ENCODE measurements at regions not wholly inside any gene's neighbourhood (a gene's known extent, or its start where the extent isn't known, plus 50 kb on each side); places are given as distances from the start of the nearest gene placed in this dataset.

GRCh38 chr7:79897166-79897565 is 237.5 kb upstream of the GNAI1 start:
- Histone ChIP-seq H3K27me3 (replicated peaks; ENCODE audit: insufficient read depth) (no peaks in the 10 kb centered on the region), H3K4me3 (no peak overlapping the region)
- intact Hi-C loops (cut with DNase I) = no loop called here

GRCh38 chr7:79893991-79894390 is 240.6 kb upstream of the GNAI1 start:
- TF ChIP-seq POLR2AphosphoS5 (IDR thresholded peaks at IDR 0.05) (no peak), POLR2A (IDR thresholded peaks at IDR 0.05) (no peak), CTCF (IDR thresholded peaks at IDR 0.05) (no peak)
- H3K27me3 ChIP-seq (replicated peaks; ENCODE audit: insufficient read depth) = no peaks in the 10 kb centered on the region
- H3K9me3 ChIP-seq = no peaks in the 10 kb centered on the region
- DNase-seq (ENCODE audit: low spot score) = no peak
- H3K36me3 ChIP-seq = no peaks in the 10 kb centered on the region
- intact Hi-C loops (cut with DNase I) = no loop called here
- H3K4me1 ChIP-seq (replicated peaks) = no peaks in the 10 kb centered on the region
- 90% methylated on average over 1 of the region's 1 CpG for WGBS
- H3K4me3 ChIP-seq = no peak overlapping the region
- H3K27ac ChIP-seq = no peak overlapping the region

More at GRCh38 chr7:79897166-79897565, 237.5 kb upstream of the GNAI1 start:
- DNase-seq (ENCODE audit: low spot score) = no peak
- Histone ChIP-seq H3K36me3 (no peaks in the 10 kb centered on the region), H3K4me1 (replicated peaks) (no peaks in the 10 kb centered on the region), H3K27ac (no peak overlapping the region), H3K9me3 (no peaks in the 10 kb centered on the region)
- TF ChIP-seq CTCF (IDR thresholded peaks at IDR 0.05) (no peak), POLR2AphosphoS5 (IDR thresholded peaks at IDR 0.05) (no peak), POLR2A (IDR thresholded peaks at IDR 0.05) (no peak)

- no peak overlapping the region for H3K4me3 ChIP-seq
- no peaks in the 10 kb centered on the region for H3K27me3 ChIP-seq (replicated peaks; ENCODE audit: insufficient read depth)
- DNase-seq (ENCODE audit: low spot score) = no peak
- no peak for TF ChIP-seq POLR2A (IDR thresholded peaks at IDR 0.05)
- TF ChIP-seq CTCF (IDR thresholded peaks at IDR 0.05) = no peak
- no peak for TF ChIP-seq POLR2AphosphoS5 (IDR thresholded peaks at IDR 0.05)
- 91% methylated on average over 2 of the region's 2 CpGs for WGBS
- no peak overlapping the region for H3K27ac ChIP-seq
- H3K36me3 ChIP-seq = no peaks in the 10 kb centered on the region
- intact Hi-C loops (cut with DNase I) = no loop called here
- H3K9me3 ChIP-seq = no peaks in the 10 kb centered on the region
- no peaks in the 10 kb centered on the region for H3K4me1 ChIP-seq (replicated peaks)
These were observed 251.7 kb upstream of the GNAI1 start for GRCh38 chr7:79882922-79883321.

GRCh38 chr7:79880312-79880711 is 254.3 kb upstream of the GNAI1 start:
- Histone ChIP-seq H3K27ac (no peak overlapping the region), H3K4me1 (replicated peaks) (no peaks in the 10 kb centered on the region), H3K4me3 (no peak overlapping the region), H3K9me3 (no peaks in the 10 kb centered on the region), H3K36me3 (no peaks in the 10 kb centered on the region), H3K27me3 (replicated peaks; ENCODE audit: insufficient read depth) (no peaks in the 10 kb centered on the region)
- intact Hi-C loops (cut with DNase I) = no loop called here
- no peak for DNase-seq (ENCODE audit: low spot score)
- WGBS = 35% methylated on average over 2 of the region's 2 CpGs
- TF ChIP-seq POLR2AphosphoS5 (IDR thresholded peaks at IDR 0.05) (no peak), POLR2A (IDR thresholded peaks at IDR 0.05) (no peak), CTCF (IDR thresholded peaks at IDR 0.05) (no peak)

- H3K27me3 ChIP-seq (replicated peaks; ENCODE audit: insufficient read depth) = no peaks in the 10 kb centered on the region
- no peaks in the 10 kb centered on the region for H3K9me3 ChIP-seq
- WGBS = 49% methylated on average over 3 of the region's 3 CpGs
- intact Hi-C loops (cut with DNase I) = no loop called here
- no peaks in the 10 kb centered on the region for H3K4me1 ChIP-seq (replicated peaks)
- H3K27ac ChIP-seq = no peak overlapping the region
- no peak overlapping the region for H3K4me3 ChIP-seq
- H3K36me3 ChIP-seq = no peaks in the 10 kb centered on the region
- DNase-seq (ENCODE audit: low spot score) = no peak
- TF ChIP-seq POLR2A (IDR thresholded peaks at IDR 0.05) (no peak), CTCF (IDR thresholded peaks at IDR 0.05) (no peak), POLR2AphosphoS5 (IDR thresholded peaks at IDR 0.05) (no peak)
These were observed 256.7 kb upstream of the GNAI1 start for GRCh38 chr7:79877874-79878465.

Measured in prostate gland (tissue), 2 donors.